ENCODE measurements at regions not wholly inside any gene's neighbourhood (a gene's known extent, or its start where the extent isn't known, plus 50 kb on each side); places are given as distances from the start of the nearest gene placed in this dataset.

DNA sequence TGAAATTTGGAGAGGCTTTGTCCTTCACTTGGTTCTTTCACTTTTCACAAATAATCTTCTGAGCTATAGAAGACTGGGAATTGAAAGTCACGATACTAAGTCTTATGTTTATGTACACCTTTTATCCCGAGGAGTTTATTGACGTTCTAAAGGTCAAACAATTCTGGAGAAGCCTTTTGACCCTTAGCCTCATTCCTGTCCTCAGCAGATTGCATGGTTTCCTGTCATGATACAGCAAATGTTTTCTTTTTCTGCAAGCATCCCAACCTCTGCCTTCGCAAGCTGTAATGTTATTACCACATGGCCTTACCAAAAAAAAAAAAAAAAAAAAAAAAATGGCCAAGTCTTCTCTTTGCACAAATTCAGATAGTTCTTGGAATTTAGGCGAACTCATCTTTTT, 411.7 kb upstream of the FLRT2 start:
- TF ChIP-seq, protein P1, sequence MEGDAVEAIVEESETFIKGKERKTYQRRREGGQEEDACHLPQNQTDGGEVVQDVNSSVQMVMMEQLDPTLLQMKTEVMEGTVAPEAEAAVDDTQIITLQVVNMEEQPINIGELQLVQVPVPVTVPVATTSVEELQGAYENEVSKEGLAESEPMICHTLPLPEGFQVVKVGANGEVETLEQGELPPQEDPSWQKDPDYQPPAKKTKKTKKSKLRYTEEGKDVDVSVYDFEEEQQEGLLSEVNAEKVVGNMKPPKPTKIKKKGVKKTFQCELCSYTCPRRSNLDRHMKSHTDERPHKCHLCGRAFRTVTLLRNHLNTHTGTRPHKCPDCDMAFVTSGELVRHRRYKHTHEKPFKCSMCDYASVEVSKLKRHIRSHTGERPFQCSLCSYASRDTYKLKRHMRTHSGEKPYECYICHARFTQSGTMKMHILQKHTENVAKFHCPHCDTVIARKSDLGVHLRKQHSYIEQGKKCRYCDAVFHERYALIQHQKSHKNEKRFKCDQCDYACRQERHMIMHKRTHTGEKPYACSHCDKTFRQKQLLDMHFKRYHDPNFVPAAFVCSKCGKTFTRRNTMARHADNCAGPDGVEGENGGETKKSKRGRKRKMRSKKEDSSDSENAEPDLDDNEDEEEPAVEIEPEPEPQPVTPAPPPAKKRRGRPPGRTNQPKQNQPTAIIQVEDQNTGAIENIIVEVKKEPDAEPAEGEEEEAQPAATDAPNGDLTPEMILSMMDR (IDR thresholded peaks at IDR 0.05): no peak
- no peak for TF ChIP-seq ZFX (IDR thresholded peaks at IDR 0.05; ENCODE audit: borderline replicate concordance)

Data from 22Rv1 (cell line).